Sigmoid colon (tissue), 4 donors: ENCODE measurements at regions not wholly inside any gene's neighbourhood (a gene's known extent, or its start where the extent isn't known, plus 50 kb on each side); places are given as distances from the start of the nearest gene placed in this dataset.

Experiments
- POLR2A ChIP-seq, 2 donors: fragments of 450-650 bp; IDR thresholded peaks; one replicate each; pipeline ENCODE4 v1.6.1; 2016; ENCODE audit warnings: antibody characterized with exemption in 2 of 2, mild to moderate bottlenecking in 2 of 2, moderate library complexity in 2 of 2
- POLR2AphosphoS5 ChIP-seq, 4 donors: sonication (generic); formaldehyde crosslinking; IDR thresholded peaks; one replicate each; pipeline ENCODE4 v1.6.1; 2017; ENCODE audit warnings: antibody characterized with exemption in 4 of 4
- TF ChIP-seq, protein P1 (sequence below), 4 experiments: fragments of 450-650 bp in 3 of 4; fragments of 200-600 bp in 1 of 4; IDR thresholded peaks; one replicate each; pipeline ENCODE4 v1.5.1; 2016 to 2019; ENCODE audit warnings: antibody characterized with exemption in 4 of 4, mild to moderate bottlenecking in 3 of 4, moderate library complexity in 2 of 4

DNA sequence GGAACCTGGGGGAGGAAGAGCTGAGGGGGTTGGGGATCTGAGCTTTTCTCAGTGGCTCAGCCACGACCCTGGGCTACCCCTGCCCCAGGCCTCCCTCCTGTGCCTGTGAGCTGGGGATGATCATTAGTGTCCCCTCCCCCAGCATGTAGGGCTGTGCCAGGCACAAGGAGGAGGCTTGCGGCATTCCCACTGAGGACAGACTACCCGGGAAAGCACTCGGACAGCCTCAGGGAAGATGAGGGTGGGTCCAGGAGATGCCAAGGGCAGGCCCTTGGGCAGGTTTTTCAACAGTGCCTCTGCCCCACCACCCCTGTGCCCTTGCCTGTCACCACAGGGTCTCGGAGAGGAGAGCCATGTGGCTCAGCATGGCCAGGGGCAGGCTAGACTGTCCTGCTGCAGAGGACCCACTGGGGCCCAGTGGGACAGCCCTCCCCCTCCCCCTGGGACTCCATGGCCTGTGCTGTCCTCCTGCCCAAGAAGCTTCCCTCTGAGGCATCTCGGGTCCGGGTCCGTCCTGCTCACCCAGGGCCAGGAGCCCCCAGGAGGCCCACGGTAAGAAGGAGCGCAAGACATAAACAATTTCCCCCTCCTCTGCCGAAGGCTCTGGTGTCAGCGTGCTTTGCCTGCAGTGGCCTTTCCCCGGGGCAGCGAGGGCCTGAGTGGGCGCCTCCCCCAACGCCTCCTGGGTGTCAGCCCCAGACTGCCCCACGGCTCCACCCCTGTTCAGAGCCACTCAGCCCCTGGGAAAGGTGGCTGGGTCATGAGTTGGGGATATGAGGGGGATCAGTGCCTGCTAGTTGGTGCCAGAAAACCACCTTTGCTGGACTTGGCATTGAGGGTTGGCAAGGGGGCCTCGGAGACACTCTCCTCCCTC, 192.5 kb downstream of the GOLGA6L6 start:
- TF ChIP-seq POLR2A (IDR thresholded peaks at IDR 0.05) (no peak), POLR2AphosphoS5 (IDR thresholded peaks at IDR 0.05) (no peak)
- TF ChIP-seq, protein P1, sequence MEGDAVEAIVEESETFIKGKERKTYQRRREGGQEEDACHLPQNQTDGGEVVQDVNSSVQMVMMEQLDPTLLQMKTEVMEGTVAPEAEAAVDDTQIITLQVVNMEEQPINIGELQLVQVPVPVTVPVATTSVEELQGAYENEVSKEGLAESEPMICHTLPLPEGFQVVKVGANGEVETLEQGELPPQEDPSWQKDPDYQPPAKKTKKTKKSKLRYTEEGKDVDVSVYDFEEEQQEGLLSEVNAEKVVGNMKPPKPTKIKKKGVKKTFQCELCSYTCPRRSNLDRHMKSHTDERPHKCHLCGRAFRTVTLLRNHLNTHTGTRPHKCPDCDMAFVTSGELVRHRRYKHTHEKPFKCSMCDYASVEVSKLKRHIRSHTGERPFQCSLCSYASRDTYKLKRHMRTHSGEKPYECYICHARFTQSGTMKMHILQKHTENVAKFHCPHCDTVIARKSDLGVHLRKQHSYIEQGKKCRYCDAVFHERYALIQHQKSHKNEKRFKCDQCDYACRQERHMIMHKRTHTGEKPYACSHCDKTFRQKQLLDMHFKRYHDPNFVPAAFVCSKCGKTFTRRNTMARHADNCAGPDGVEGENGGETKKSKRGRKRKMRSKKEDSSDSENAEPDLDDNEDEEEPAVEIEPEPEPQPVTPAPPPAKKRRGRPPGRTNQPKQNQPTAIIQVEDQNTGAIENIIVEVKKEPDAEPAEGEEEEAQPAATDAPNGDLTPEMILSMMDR (IDR thresholded peaks at IDR 0.05) = no peak
